ENCODE measurements at regions not wholly inside any gene's neighbourhood (a gene's known extent, or its start where the extent isn't known, plus 50 kb on each side); places are given as distances from the start of the nearest gene placed in this dataset.

DNA sequence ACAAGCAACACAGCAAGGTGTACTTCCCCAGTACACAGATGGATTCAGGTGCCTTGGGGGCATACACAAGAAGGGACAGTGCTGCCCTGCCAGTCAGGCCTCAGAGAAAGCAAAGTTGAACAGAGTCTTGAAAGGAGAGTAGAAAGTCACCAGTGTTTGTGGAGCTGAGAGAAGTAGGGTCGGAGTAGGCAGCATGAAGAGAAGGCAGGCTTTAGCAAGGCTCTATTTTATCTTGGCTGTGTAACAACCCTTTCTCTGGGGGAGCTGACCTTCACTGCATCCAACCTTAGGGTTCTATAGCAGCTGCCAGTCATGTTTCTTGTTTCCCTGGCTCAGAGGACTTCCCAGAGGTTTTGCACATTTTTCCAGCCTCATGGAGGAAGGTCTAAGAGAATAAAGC is 77.4 kb upstream of the BLID start:
- H3K27me3 ChIP-seq (replicated peaks; ENCODE audit: control insufficient read depth, insufficient read depth, low read length, poor library complexity, severe bottlenecking): no peaks in the 10 kb centered on the region
- no peak overlapping the region for H3K4me3 ChIP-seq (ENCODE audit: insufficient read depth, low read depth, low read length, poor library complexity, severe bottlenecking)
- no peak overlapping the region for H3K27ac ChIP-seq (ENCODE audit: insufficient read depth, low read length, poor library complexity, severe bottlenecking)
- H3K36me3 ChIP-seq (ENCODE audit: control insufficient read depth, insufficient read depth, low read length): no peaks in the 10 kb centered on the region
- DNase-seq: no peak
- H3K9me3 ChIP-seq (ENCODE audit: control insufficient read depth, low read length): no peaks in the 10 kb centered on the region
- no peaks in the 10 kb centered on the region for H3K4me1 ChIP-seq (ENCODE audit: control insufficient read depth, insufficient read depth, low read length, poor library complexity, severe bottlenecking)

DNA sequence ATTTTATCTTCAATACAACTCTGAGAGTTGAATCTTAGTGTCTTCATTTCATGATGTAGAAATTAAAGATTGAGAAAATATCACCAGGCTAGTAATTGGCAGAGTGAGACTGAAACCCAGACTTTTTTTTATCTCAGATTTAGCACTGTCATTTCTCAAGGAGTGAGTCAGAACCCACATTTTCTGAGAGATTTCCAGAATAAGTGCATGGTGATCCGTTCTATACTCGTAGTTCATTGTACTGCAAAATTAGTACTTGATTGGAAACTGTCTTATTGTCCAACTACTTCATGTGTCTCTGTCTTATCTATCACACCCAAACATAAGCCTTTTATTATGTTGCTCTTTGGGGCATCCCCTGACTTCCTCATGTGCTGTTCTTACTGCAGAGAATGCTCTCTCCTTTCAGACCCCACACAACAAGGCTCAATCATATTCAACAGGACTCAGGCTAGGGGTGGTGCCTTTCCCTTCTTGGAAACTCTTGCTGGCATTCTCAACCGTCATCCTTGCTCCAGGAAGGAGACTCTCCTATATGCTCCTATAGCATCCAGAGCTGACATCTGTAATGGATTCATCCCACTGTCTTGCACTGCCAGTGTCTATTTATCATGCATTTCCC is 76.7 kb upstream of the BLID start:
- no peaks in the 10 kb centered on the region for H3K36me3 ChIP-seq (ENCODE audit: control insufficient read depth, insufficient read depth, low read length)
- H3K27ac ChIP-seq (ENCODE audit: insufficient read depth, low read length, poor library complexity, severe bottlenecking): no peak overlapping the region
- no peaks in the 10 kb centered on the region for H3K4me1 ChIP-seq (ENCODE audit: control insufficient read depth, insufficient read depth, low read length, poor library complexity, severe bottlenecking)
- no peak overlapping the region for H3K4me3 ChIP-seq (ENCODE audit: insufficient read depth, low read depth, low read length, poor library complexity, severe bottlenecking)
- no peak for DNase-seq
- H3K27me3 ChIP-seq (replicated peaks; ENCODE audit: control insufficient read depth, insufficient read depth, low read length, poor library complexity, severe bottlenecking): no peaks in the 10 kb centered on the region
- H3K9me3 ChIP-seq (ENCODE audit: control insufficient read depth, low read length): no peaks in the 10 kb centered on the region

DNA sequence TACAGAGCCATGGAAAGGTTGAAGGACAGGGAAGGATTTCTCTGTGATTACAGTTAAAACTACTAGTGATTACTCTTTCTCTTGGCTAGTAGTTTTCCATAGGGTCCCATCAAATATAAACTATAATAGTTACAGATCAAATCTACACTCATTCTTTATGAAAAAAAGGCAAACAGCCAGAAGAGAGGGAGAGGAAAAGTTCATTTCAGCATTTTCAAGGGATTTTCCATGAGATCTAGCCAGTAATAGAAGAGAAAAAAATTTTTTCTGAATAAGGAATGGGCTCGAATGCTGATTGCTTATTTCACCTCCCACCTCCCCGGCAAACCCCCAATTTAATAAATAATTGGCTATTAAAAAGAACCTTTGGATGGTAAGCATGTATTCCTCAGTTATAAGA is 74.8 kb upstream of the BLID start:
- no peaks in the 10 kb centered on the region for H3K4me1 ChIP-seq (ENCODE audit: control insufficient read depth, insufficient read depth, low read length, poor library complexity, severe bottlenecking)
- no peak overlapping the region for H3K4me3 ChIP-seq (ENCODE audit: insufficient read depth, low read depth, low read length, poor library complexity, severe bottlenecking)
- no peaks in the 10 kb centered on the region for H3K9me3 ChIP-seq (ENCODE audit: control insufficient read depth, low read length)
- H3K36me3 ChIP-seq (ENCODE audit: control insufficient read depth, insufficient read depth, low read length): no peaks in the 10 kb centered on the region
- H3K27ac ChIP-seq (ENCODE audit: insufficient read depth, low read length, poor library complexity, severe bottlenecking): no peak overlapping the region
- no peak for DNase-seq
- H3K27me3 ChIP-seq (replicated peaks; ENCODE audit: control insufficient read depth, insufficient read depth, low read length, poor library complexity, severe bottlenecking): no peaks in the 10 kb centered on the region

DNA sequence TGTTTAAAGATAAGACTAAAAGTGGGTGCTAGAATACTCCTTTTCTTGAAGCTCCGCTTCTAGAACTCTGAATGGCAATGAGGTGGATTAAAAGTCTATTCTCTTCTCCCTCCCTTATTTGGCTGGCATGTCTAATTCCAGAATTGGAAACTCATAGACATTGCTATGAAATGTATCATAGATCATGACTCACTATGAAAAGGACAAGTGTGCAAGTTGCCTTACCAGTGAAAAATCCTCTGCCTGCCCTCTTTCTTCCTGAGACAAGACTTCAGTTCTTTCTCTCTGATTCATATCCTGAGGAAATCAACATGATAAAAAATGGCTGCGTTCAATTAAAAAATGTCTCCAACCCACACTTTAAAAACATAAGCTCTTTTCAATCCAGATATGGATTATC is 73.2 kb upstream of the BLID start:
- Histone ChIP-seq H3K27ac (ENCODE audit: insufficient read depth, low read length, poor library complexity, severe bottlenecking) (no peak overlapping the region), H3K27me3 (replicated peaks; ENCODE audit: control insufficient read depth, insufficient read depth, low read length, poor library complexity, severe bottlenecking) (no peaks in the 10 kb centered on the region), H3K36me3 (ENCODE audit: control insufficient read depth, insufficient read depth, low read length) (no peaks in the 10 kb centered on the region), H3K4me1 (ENCODE audit: control insufficient read depth, insufficient read depth, low read length, poor library complexity, severe bottlenecking) (no peaks in the 10 kb centered on the region), H3K9me3 (ENCODE audit: control insufficient read depth, low read length) (no peaks in the 10 kb centered on the region), H3K4me3 (ENCODE audit: insufficient read depth, low read depth, low read length, poor library complexity, severe bottlenecking) (no peak overlapping the region)
- DNase-seq: no peak

DNA sequence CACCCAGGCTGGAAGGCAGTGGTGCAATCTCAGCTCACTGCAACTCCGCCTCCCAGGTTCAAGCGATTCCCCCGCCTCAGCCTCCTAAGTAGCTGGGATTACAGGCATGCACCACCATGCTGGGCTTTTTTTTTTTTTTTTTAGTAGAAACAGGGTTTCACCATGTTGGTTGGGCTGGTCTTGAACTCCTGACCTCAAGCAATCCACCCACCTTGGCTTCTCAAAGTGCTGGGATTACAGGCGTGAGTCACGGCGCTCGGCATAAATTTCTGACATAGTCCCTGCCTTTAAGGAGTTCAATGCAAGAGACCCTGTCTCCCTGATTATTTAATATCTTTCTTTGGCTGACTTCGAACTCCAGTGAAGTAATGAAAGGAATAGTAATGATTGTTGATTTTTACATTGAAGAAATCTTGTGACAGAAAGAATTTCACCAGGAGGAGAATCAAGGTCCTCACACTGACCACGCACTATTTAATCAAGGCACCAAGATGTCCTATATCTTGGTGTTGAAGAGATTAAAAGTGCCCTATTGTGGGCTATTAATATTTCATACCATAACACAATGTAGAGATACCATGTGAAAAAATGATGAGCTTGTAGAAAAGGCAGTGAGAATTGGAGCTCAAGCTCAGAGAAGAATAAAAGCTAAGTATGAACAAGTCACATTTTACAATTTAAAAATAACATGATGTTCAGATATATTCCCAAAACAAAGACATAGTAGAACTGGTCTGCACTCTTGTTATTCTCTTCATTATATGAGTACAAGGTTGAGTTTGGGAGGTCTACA is 71.6 kb upstream of the BLID start:
- no peaks in the 10 kb centered on the region for H3K4me1 ChIP-seq (ENCODE audit: control insufficient read depth, insufficient read depth, low read length, poor library complexity, severe bottlenecking)
- H3K4me3 ChIP-seq (ENCODE audit: insufficient read depth, low read depth, low read length, poor library complexity, severe bottlenecking): no peak overlapping the region
- H3K27me3 ChIP-seq (replicated peaks; ENCODE audit: control insufficient read depth, insufficient read depth, low read length, poor library complexity, severe bottlenecking): no peaks in the 10 kb centered on the region
- H3K36me3 ChIP-seq (ENCODE audit: control insufficient read depth, insufficient read depth, low read length): no peaks in the 10 kb centered on the region
- DNase-seq: no peak
- no peaks in the 10 kb centered on the region for H3K9me3 ChIP-seq (ENCODE audit: control insufficient read depth, low read length)
- H3K27ac ChIP-seq (ENCODE audit: insufficient read depth, low read length, poor library complexity, severe bottlenecking): no peak overlapping the region

DNA sequence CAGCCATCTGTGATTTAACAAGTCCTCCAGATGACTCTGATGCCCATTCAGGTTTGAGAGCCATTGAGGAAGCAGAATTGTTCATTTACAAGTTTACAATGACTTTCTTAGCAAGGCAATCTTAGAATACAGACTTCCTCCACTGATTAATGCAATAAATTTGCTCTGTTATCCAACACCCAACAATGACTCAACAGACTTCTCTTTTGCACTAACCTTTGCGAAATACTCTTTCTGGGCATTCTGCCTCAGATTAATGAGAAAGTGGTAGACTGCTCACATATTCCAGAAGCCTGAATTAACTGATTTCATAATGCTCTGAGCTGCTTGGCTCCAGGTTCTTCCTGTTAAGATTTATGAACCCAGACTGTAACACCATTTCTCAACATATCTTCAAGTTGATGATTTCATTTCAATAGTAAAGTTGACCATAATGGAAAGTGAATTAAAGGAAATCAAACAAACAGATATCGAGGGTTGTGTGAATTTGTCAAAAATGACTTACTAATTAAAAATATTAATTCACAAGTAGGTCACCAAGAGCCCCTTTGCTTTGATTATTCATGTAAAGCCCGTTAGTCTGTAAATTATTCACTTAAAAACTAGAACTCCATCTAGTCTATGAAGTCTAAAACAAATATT is 70.5 kb upstream of the BLID start:
- H3K9me3 ChIP-seq (ENCODE audit: control insufficient read depth, low read length): no peaks in the 10 kb centered on the region
- no peaks in the 10 kb centered on the region for H3K27me3 ChIP-seq (replicated peaks; ENCODE audit: control insufficient read depth, insufficient read depth, low read length, poor library complexity, severe bottlenecking)
- no peak overlapping the region for H3K27ac ChIP-seq (ENCODE audit: insufficient read depth, low read length, poor library complexity, severe bottlenecking)
- no peaks in the 10 kb centered on the region for H3K4me1 ChIP-seq (ENCODE audit: control insufficient read depth, insufficient read depth, low read length, poor library complexity, severe bottlenecking)
- H3K36me3 ChIP-seq (ENCODE audit: control insufficient read depth, insufficient read depth, low read length): no peaks in the 10 kb centered on the region
- H3K4me3 ChIP-seq (ENCODE audit: insufficient read depth, low read depth, low read length, poor library complexity, severe bottlenecking): no peak overlapping the region
- no peak for DNase-seq

DNA sequence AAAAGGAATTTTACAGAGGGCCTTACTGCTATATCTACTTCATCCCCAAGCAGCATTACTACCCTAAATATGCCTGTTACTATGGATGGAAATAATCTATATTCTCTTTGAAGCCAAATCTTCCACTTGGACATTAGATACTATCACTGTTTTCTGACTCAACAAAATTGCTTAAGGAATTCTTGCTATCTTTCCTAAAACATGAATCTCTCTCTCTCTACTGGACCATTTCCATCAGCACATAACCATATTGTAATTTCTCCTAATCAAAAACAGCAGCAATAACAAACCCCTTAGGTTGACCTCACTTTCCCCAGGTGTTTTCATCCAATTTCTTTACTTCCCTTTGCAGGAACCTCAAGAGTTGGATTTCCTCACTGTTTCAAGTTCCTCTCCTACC is 67.9 kb upstream of the BLID start:
- H3K9me3 ChIP-seq (ENCODE audit: control insufficient read depth, low read length): no peaks in the 10 kb centered on the region
- no peak overlapping the region for H3K27ac ChIP-seq (ENCODE audit: insufficient read depth, low read length, poor library complexity, severe bottlenecking)
- no peaks in the 10 kb centered on the region for H3K36me3 ChIP-seq (ENCODE audit: control insufficient read depth, insufficient read depth, low read length)
- H3K27me3 ChIP-seq (replicated peaks; ENCODE audit: control insufficient read depth, insufficient read depth, low read length, poor library complexity, severe bottlenecking): no peaks in the 10 kb centered on the region
- H3K4me3 ChIP-seq (ENCODE audit: insufficient read depth, low read depth, low read length, poor library complexity, severe bottlenecking): no peak overlapping the region
- no peak for DNase-seq
- no peaks in the 10 kb centered on the region for H3K4me1 ChIP-seq (ENCODE audit: control insufficient read depth, insufficient read depth, low read length, poor library complexity, severe bottlenecking)

DNA sequence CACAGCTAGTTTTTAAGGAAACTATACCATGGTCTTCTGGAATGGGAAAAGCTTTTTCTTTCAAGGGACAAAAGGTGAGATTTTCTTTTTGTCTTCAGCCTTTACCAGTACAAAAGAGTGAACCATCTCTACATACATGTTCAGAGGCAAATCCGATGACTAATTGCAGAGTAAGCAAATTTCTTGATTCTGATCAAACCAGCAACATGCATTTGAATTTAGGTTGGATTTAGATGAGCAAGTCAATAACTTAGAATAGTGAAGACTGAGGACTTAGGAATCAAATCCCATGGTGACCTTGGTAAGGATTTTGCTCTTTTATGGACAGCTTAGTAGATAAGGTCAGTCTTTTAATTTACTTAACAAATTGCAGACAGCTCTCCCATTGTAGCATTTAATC is 65.9 kb upstream of the BLID start:
- Histone ChIP-seq H3K36me3 (ENCODE audit: control insufficient read depth, insufficient read depth, low read length) (no peaks in the 10 kb centered on the region), H3K27me3 (replicated peaks; ENCODE audit: control insufficient read depth, insufficient read depth, low read length, poor library complexity, severe bottlenecking) (no peaks in the 10 kb centered on the region), H3K9me3 (ENCODE audit: control insufficient read depth, low read length) (no peaks in the 10 kb centered on the region), H3K4me1 (ENCODE audit: control insufficient read depth, insufficient read depth, low read length, poor library complexity, severe bottlenecking) (no peaks in the 10 kb centered on the region), H3K27ac (ENCODE audit: insufficient read depth, low read length, poor library complexity, severe bottlenecking) (no peak overlapping the region), H3K4me3 (ENCODE audit: insufficient read depth, low read depth, low read length, poor library complexity, severe bottlenecking) (no peak overlapping the region)
- DNase-seq: no peak

DNA sequence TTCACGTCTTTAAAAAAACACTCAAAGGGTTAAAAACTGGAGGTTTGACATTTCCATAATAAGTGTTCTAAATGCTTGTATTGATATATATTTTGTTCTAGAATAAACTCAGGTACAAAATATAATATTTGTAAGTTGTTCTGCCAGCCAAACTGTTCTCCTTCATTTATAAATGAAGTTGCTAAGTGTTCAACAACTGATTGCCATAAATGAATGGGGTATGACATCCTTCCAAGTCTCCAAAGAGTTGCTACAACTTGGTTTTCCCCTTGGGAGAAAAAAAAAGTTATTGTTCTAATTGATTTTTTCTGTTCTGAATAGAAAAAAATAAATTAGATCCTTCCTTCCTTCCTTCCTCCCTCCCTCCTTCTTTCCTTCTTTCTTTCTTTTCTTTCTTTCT is 65.4 kb upstream of the BLID start:
- no peak overlapping the region for H3K4me3 ChIP-seq (ENCODE audit: insufficient read depth, low read depth, low read length, poor library complexity, severe bottlenecking)
- H3K36me3 ChIP-seq (ENCODE audit: control insufficient read depth, insufficient read depth, low read length): no peaks in the 10 kb centered on the region
- H3K4me1 ChIP-seq (ENCODE audit: control insufficient read depth, insufficient read depth, low read length, poor library complexity, severe bottlenecking): no peaks in the 10 kb centered on the region
- no peaks in the 10 kb centered on the region for H3K9me3 ChIP-seq (ENCODE audit: control insufficient read depth, low read length)
- H3K27ac ChIP-seq (ENCODE audit: insufficient read depth, low read length, poor library complexity, severe bottlenecking): no peak overlapping the region
- no peak for DNase-seq
- H3K27me3 ChIP-seq (replicated peaks; ENCODE audit: control insufficient read depth, insufficient read depth, low read length, poor library complexity, severe bottlenecking): no peaks in the 10 kb centered on the region

Data from effector memory CD4-positive, alpha-beta T cell (primary cell).